Pulmonary artery endothelial cell (primary cell): ENCODE measurements at regions not wholly inside any gene's neighbourhood (a gene's known extent, or its start where the extent isn't known, plus 50 kb on each side); places are given as distances from the start of the nearest gene placed in this dataset.

Source experiments
- DNase-seq: peaks from one replicate; pipeline ENCODE4 v3.0.0-alpha.2; 2011; ENCODE audit warnings: low read depth, low spot score

- DNase-seq = no peak
Measured at GRCh38 chr9:28714188-28714587, 1140.9 kb upstream of the C9orf72 start.

- no peak for DNase-seq
Measured at GRCh38 chr9:28718226-28718625, 1144.9 kb upstream of the C9orf72 start.

- DNase-seq = no peak
Measured at GRCh38 chr9:28720746-28721145, 1147.5 kb upstream of the C9orf72 start.

GRCh38 chr9:28730111-28730510, 1156.8 kb upstream of the C9orf72 start:
- no peak for DNase-seq

GRCh38 chr9:28735738-28736342, 1162.6 kb upstream of the C9orf72 start:
- DNase-seq = no peak

- no peak for DNase-seq
Measured at GRCh38 chr9:28741459-28741858, 1168.2 kb upstream of the C9orf72 start.

- no peak for DNase-seq
Measured at GRCh38 chr9:28747351-28747985, 1174.2 kb upstream of the C9orf72 start.

GRCh38 chr9:28750136-28750535, 1176.9 kb upstream of the C9orf72 start:
- no peak for DNase-seq

GRCh38 chr9:28758341-28758740, 1185.1 kb upstream of the C9orf72 start:
- DNase-seq = no peak

- DNase-seq = no peak
Measured at GRCh38 chr9:28758971-28759370, 1185.7 kb upstream of the C9orf72 start.

GRCh38 chr9:28762167-28762566, 1188.9 kb upstream of the C9orf72 start:
- no peak for DNase-seq

GRCh38 chr9:28764532-28764931, 1191.3 kb upstream of the C9orf72 start:
- DNase-seq = no peak

GRCh38 chr9:28770226-28770625, 1196.9 kb upstream of the C9orf72 start:
- DNase-seq = no peak

GRCh38 chr9:28770827-28771226, 1197.5 kb upstream of the C9orf72 start:
- DNase-seq = no peak

- no peak for DNase-seq
Measured at GRCh38 chr9:28774433-28775235, 1201.4 kb upstream of the C9orf72 start.

GRCh38 chr9:28779243-28779642, 1206.0 kb upstream of the C9orf72 start:
- DNase-seq = no peak

GRCh38 chr9:28781481-28781880, 1208.2 kb upstream of the C9orf72 start:
- no peak for DNase-seq

- no peak for DNase-seq
Measured at GRCh38 chr9:28782630-28783029, 1209.3 kb upstream of the C9orf72 start.

GRCh38 chr9:28792716-28793115, 1219.4 kb upstream of the C9orf72 start:
- DNase-seq = no peak

- no peak for DNase-seq
Measured at GRCh38 chr9:28799876-28800275, 1226.6 kb upstream of the C9orf72 start.

- DNase-seq = no peak
Measured at GRCh38 chr9:28801144-28801799, 1228.0 kb upstream of the C9orf72 start.

- DNase-seq = no peak
Measured at GRCh38 chr9:28805197-28805596, 1231.9 kb upstream of the C9orf72 start.
